A673 (cell line): ENCODE measurements at regions not wholly inside any gene's neighbourhood (a gene's known extent, or its start where the extent isn't known, plus 50 kb on each side); places are given as distances from the start of the nearest gene placed in this dataset.

Source experiments
- BruUV-seq: library from RNA; stranded (reverse); fragments of 400-500 nt; replicated peaks from 2 replicates; lab custom pipeline; 2021; lab: Mats Ljungman, UMichigan
- CTCF ChIA-PET: fragments of 300-600 bp; sonication (Branson Sonifier 250); formaldehyde crosslinking; loops from one replicate; lab custom pipeline; 2022; ENCODE audit warnings: antibody characterized with exemption; lab: Charles Lee
- POLR2A ChIA-PET: fragments of 300-600 bp; sonication (Branson Sonifier 250); formaldehyde crosslinking; loops from one replicate; lab custom pipeline; 2022; ENCODE audit warnings: antibody characterized with exemption; ENCODE audit not compliant: low non-redundant PET; lab: Charles Lee
- DNase-seq: peaks from one replicate; pipeline ENCODE4 v3.0.0-alpha.2; 2015; ENCODE audit warnings: low spot score
- H3K27ac ChIP-seq: fragments of 200-600 bp; sonication (generic); 2 replicates; pipeline ENCODE4 v1.5.1; 2016; ENCODE audit warnings: mixed run types, low read depth, mild to moderate bottlenecking, mixed read lengths, antibody characterized with exemption, low read length; ENCODE audit not compliant: poor library complexity, severe bottlenecking
- H3K27me3 ChIP-seq: fragments of 200-600 bp; sonication (generic); replicated peaks from 2 replicates; pipeline ENCODE4 v1.6.1; 2017; ENCODE audit warnings: mixed run types, low read depth, mild to moderate bottlenecking, mixed read lengths, antibody characterized with exemption, low read length; ENCODE audit not compliant: insufficient read depth, poor library complexity
- H3K36me3 ChIP-seq: fragments of 200-600 bp; sonication (generic); 2 replicates; pipeline ENCODE4 v1.6.1; 2016; ENCODE audit warnings: mixed run types, mild to moderate bottlenecking, mixed read lengths, antibody characterized with exemption, low read length; ENCODE audit not compliant: insufficient read depth, poor library complexity, severe bottlenecking
- H3K4me1 ChIP-seq: fragments of 200-600 bp; sonication (generic); 2 replicates; pipeline ENCODE4 v1.6.1; 2017; ENCODE audit warnings: mixed run types, mild to moderate bottlenecking, mixed read lengths, antibody characterized with exemption, low read length; ENCODE audit not compliant: insufficient read depth, poor library complexity, severe bottlenecking
- H3K4me3 ChIP-seq: fragments of 200-600 bp; sonication (generic); 2 replicates; pipeline ENCODE4 v1.5.1; 2016; ENCODE audit warnings: low read depth, mixed run types, mild to moderate bottlenecking, mixed read lengths, low read length; ENCODE audit not compliant: poor library complexity, severe bottlenecking
- H3K9me3 ChIP-seq: fragments of 200-600 bp; sonication (generic); 2 replicates; pipeline ENCODE4 v1.6.1; 2016; ENCODE audit warnings: mixed run types, low read depth, mild to moderate bottlenecking, mixed read lengths, antibody characterized with exemption, low read length; ENCODE audit not compliant: poor library complexity, severe bottlenecking
- EZH2 ChIP-seq: fragments of 200-600 bp; sonication (generic); IDR thresholded peaks from 2 replicates; pipeline ENCODE4 v1.6.1; 2017; ENCODE audit warnings: borderline replicate concordance, low read depth, mild to moderate bottlenecking, mixed read lengths, antibody characterized with exemption, low read length; ENCODE audit not compliant: poor library complexity, severe bottlenecking
- intact Hi-C: fragments of 100-400 bp; cut with micrococcal nuclease; formaldehyde crosslinking; loops from one replicate; pipeline ENCODE4 v1.10.0; 2022; ENCODE audit not compliant: unreplicated experiment
- TF ChIP-seq, protein P1 (sequence below): fragments of 300-800, 200-600 bp; sonication (generic); conservative IDR thresholded peaks from 2 replicates; pipeline ENCODE4 v1.5.1; 2017; ENCODE audit warnings: low read depth, mild to moderate bottlenecking, antibody characterized with exemption, low read length, moderate library complexity, mixed read lengths

DNA sequence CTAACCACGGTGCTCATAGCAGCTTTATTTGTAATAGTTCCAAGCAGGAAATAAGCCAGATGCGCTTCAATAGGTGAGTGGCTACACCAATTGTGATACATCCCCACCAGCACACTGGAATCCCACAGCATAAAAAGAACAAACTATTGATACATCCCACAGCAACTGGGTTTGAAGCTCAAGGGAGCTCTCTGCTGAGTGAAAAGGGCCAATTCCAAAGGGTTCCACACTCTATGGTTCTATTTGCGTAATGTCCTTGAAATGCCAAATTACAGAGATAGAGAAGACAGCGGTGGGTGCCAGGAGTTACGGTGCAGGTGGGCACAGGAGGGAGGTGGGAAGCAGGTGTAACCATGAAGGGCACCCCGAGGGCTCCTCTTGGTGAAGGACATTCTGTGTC, 155.3 kb upstream of the PPP1R26 start:
- BruUV-seq = no TSS peak
- CTCF ChIA-PET = no interaction called here
- Histone ChIP-seq H3K9me3 (peaks cover 8% of the 10 kb centered on the region), H3K4me3 (no peak overlapping the region), H3K4me1 (peaks cover 8% of the 10 kb centered on the region), H3K27me3 (no peaks in the 10 kb centered on the region), H3K27ac (no peak overlapping the region), H3K36me3 (no peaks in the 10 kb centered on the region)
- intact Hi-C loops = no loop called here
- no peak for DNase-seq
- POLR2A ChIA-PET = no interaction called here
- TF ChIP-seq, protein P1, sequence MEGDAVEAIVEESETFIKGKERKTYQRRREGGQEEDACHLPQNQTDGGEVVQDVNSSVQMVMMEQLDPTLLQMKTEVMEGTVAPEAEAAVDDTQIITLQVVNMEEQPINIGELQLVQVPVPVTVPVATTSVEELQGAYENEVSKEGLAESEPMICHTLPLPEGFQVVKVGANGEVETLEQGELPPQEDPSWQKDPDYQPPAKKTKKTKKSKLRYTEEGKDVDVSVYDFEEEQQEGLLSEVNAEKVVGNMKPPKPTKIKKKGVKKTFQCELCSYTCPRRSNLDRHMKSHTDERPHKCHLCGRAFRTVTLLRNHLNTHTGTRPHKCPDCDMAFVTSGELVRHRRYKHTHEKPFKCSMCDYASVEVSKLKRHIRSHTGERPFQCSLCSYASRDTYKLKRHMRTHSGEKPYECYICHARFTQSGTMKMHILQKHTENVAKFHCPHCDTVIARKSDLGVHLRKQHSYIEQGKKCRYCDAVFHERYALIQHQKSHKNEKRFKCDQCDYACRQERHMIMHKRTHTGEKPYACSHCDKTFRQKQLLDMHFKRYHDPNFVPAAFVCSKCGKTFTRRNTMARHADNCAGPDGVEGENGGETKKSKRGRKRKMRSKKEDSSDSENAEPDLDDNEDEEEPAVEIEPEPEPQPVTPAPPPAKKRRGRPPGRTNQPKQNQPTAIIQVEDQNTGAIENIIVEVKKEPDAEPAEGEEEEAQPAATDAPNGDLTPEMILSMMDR = no peak
- TF ChIP-seq EZH2 = no peak

DNA sequence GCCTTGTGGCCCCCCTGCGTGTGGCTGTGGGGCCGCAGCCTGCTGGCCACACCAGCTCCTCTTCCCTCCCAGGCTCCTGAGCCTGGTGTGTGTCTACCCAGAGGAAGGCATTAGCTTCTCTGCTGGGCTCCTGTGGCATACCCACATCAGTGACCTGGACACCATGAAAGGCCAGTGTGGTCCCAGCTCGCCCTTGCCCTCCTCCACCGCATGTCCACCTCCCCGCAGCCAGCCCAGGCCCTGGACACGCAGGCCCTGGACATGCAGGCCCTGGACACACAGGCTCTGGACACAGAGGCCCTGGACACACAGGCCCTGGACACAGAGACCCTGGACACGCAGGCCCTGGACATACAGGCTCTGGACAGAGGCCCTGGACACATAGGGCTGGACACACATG, 153.4 kb upstream of the PPP1R26 start:
- Histone ChIP-seq H3K9me3 (peaks cover 8% of the 10 kb centered on the region), H3K36me3 (no peaks in the 10 kb centered on the region), H3K4me1 (peaks cover 26% of the 10 kb centered on the region), H3K27me3 (no peaks in the 10 kb centered on the region), H3K27ac (no peak overlapping the region), H3K4me3 (no peak overlapping the region)
- CTCF ChIA-PET = no interaction called here
- DNase-seq = no peak
- intact Hi-C loops = no loop called here
- TF ChIP-seq, protein P1 = no peak
- no peak for TF ChIP-seq EZH2
- POLR2A ChIA-PET = no interaction called here
- no TSS peak for BruUV-seq

DNA sequence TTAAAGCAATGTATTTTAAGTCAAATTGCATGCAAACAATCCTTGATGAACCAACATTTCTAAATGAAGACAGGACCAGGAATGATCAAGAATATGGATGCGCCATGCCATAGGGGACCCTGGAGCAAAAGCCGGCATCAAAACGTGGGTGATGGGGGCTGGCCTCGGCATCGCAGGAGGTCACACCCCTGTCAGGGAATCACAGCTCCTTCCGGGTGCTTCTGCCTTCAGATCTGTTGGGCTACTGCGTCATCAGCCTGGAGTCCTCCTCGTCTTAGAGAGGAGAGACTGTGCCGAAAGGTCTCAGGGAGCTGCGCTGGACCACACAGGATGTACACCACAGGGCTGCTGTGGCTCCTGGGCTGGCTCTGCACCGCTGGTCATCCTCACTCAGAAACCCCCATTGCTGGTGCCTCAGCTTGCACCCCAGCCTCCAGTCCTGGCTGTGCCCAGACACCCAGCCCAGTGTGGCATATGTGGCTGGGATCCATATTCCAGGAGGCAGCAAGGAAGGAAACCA, 152.9 kb upstream of the PPP1R26 start:
- Histone ChIP-seq H3K27me3 (no peaks in the 10 kb centered on the region), H3K4me3 (no peak overlapping the region), H3K9me3 (peaks cover 8% of the 10 kb centered on the region), H3K4me1 (peaks cover 32% of the 10 kb centered on the region), H3K27ac (no peak overlapping the region), H3K36me3 (no peaks in the 10 kb centered on the region)
- no peak for DNase-seq
- BruUV-seq = no TSS peak
- ChIA-PET POLR2A (no interaction called here), CTCF (no interaction called here)
- TF ChIP-seq, protein P1 = no peak
- TF ChIP-seq EZH2 = no peak
- intact Hi-C loops = no loop called here
